Mesenchymal stem cell (in vitro differentiated cells and primary cell): ENCODE measurements at regions not wholly inside any gene's neighbourhood (a gene's known extent, or its start where the extent isn't known, plus 50 kb on each side); places are given as distances from the start of the nearest gene placed in this dataset.
A peak's percentile ranks its signal among the peaks of the same experiment; 100 is the strongest.
"Not testable (repeated sequence)": the region's sequence is repeated elsewhere in the genome, so short reads cannot be mapped to it uniquely, and the experiment has no call there.

Source experiments
- DNase-seq: peaks from one replicate; pipeline ENCODE4 v3.0.0-alpha.2; 2013
- H2AFZ ChIP-seq: one replicate; pipeline ENCODE4 v1.6.1; 2013; ENCODE audit warnings: low read depth, mild to moderate bottlenecking, control low read depth, inconsistent platforms, low read length, moderate library complexity
- H2AK5ac ChIP-seq: 2 replicates; pipeline ENCODE4 v1.6.1; 2013; ENCODE audit warnings: low read length, moderate library complexity, mild to moderate bottlenecking, inconsistent platforms; ENCODE audit not compliant: severe bottlenecking
- H2BK120ac ChIP-seq: one replicate; pipeline ENCODE4 v1.6.1; 2013; ENCODE audit warnings: low read depth, mild to moderate bottlenecking, inconsistent platforms, low read length, moderate library complexity
- H2BK12ac ChIP-seq, 2 experiments: one replicate each; pipeline ENCODE4 v1.6.1; 2013; ENCODE audit warnings: inconsistent platforms in 2 of 2, low read length in 2 of 2, mild to moderate bottlenecking in 2 of 2, moderate library complexity in 2 of 2, control low read depth in 1 of 2
- H2BK15ac ChIP-seq: one replicate; pipeline ENCODE4 v1.6.1; 2013; ENCODE audit warnings: mild to moderate bottlenecking, low read depth, inconsistent platforms; ENCODE audit not compliant: poor library complexity, severe bottlenecking
- H2BK5ac ChIP-seq: 2 replicates; pipeline ENCODE4 v1.6.1; 2013; ENCODE audit warnings: low read depth, mild to moderate bottlenecking, low read length, control low read depth, inconsistent platforms; ENCODE audit not compliant: poor library complexity, severe bottlenecking
- H3K14ac ChIP-seq, 2 experiments: one replicate each; pipeline ENCODE4 v1.6.1; 2013; ENCODE audit warnings: inconsistent platforms in 2 of 2, low read length in 2 of 2, control low read depth in 1 of 2, mild to moderate bottlenecking in 1 of 2, moderate library complexity in 1 of 2
- H3K18ac ChIP-seq, 2 experiments: one replicate each; pipeline ENCODE4 v1.6.1; 2013; ENCODE audit warnings: inconsistent platforms in 2 of 2, low read length in 2 of 2, control low read depth in 1 of 2, low read depth in 1 of 2, mild to moderate bottlenecking in 1 of 2
- H3K23ac ChIP-seq, 2 experiments: one replicate each; pipeline ENCODE4 v1.6.1; 2013; ENCODE audit warnings: inconsistent platforms in 2 of 2, low read length in 2 of 2, mild to moderate bottlenecking in 2 of 2, moderate library complexity in 2 of 2, control low read depth in 1 of 2
- H3K27ac ChIP-seq: 2 replicates; pipeline ENCODE4 v1.5.1; 2013; ENCODE audit warnings: mild to moderate bottlenecking, moderate library complexity, low read length, control low read depth, inconsistent platforms; ENCODE audit not compliant: poor library complexity, severe bottlenecking
- H3K27me3 ChIP-seq, 2 experiments: 2 replicates each; pipeline versions ENCODE4 v1.6.1 to v1.7.0; 2013; ENCODE audit warnings: low read length in 2 of 2, mild to moderate bottlenecking in 2 of 2, moderate library complexity in 2 of 2, control low read depth in 1 of 2, inconsistent platforms in 1 of 2; ENCODE audit not compliant: control insufficient read depth in 1 of 2, insufficient read depth in 1 of 2
- H3K36me3 ChIP-seq, 2 experiments: 2 replicates each; pipeline versions ENCODE4 v1.6.1 to v1.7.0; 2013; ENCODE audit warnings: low read length in 2 of 2, control low read depth in 1 of 2, inconsistent platforms in 1 of 2, low read depth in 1 of 2, mild to moderate bottlenecking in 1 of 2; ENCODE audit not compliant: insufficient read depth in 2 of 2, control insufficient read depth in 1 of 2
- H3K4ac ChIP-seq, 2 experiments: one replicate each; pipeline ENCODE4 v1.6.1; 2013; ENCODE audit warnings: inconsistent platforms in 2 of 2, low read length in 2 of 2, mild to moderate bottlenecking in 2 of 2, moderate library complexity in 2 of 2, control low read depth in 1 of 2, low read depth in 1 of 2
- H3K4me1 ChIP-seq: 2 replicates; pipeline ENCODE4 v1.6.1; 2013; ENCODE audit warnings: low read depth, low read length, control low read depth; ENCODE audit not compliant: control insufficient read depth, insufficient read depth
- H3K4me2 ChIP-seq: 2 replicates; pipeline ENCODE4 v1.6.1; 2013; ENCODE audit warnings: low read length, mild to moderate bottlenecking, inconsistent platforms; ENCODE audit not compliant: poor library complexity, severe bottlenecking
- H3K4me3 ChIP-seq, 2 experiments: 2 replicates each; pipeline versions ENCODE4 v1.5.1 to v1.7.0; 2013; ENCODE audit warnings: low read length in 2 of 2, mild to moderate bottlenecking in 2 of 2, control low read depth in 1 of 2, low read depth in 1 of 2; ENCODE audit not compliant: insufficient read depth in 1 of 2
- H3K79me1 ChIP-seq: replicated peaks from 2 replicates; pipeline ENCODE4 v1.6.1; 2013; ENCODE audit warnings: mild to moderate bottlenecking, control low read depth, low read length, inconsistent platforms; ENCODE audit not compliant: poor library complexity, severe bottlenecking
- H3K9ac ChIP-seq: 2 replicates; pipeline ENCODE4 v1.7.0; 2013; ENCODE audit warnings: mild to moderate bottlenecking, low read length, moderate library complexity
- H3K9me3 ChIP-seq: 2 replicates; pipeline ENCODE4 v1.7.0; 2013; ENCODE audit warnings: mild to moderate bottlenecking, low read length; ENCODE audit not compliant: control insufficient read depth
- H4K8ac ChIP-seq: one replicate; pipeline ENCODE4 v1.6.1; 2013; ENCODE audit warnings: inconsistent platforms, mild to moderate bottlenecking, low read length, moderate library complexity
- H4K91ac ChIP-seq: one replicate; pipeline ENCODE4 v1.6.1; 2013; ENCODE audit warnings: mild to moderate bottlenecking, low read length, inconsistent platforms
- WGBS: methylation state at CpG from one replicate; pipeline ENCODE4 v1.1.7; 2013; ENCODE audit warnings: mixed read lengths; 5-methylcytosine and 5-hydroxymethylcytosine counted together

DNA sequence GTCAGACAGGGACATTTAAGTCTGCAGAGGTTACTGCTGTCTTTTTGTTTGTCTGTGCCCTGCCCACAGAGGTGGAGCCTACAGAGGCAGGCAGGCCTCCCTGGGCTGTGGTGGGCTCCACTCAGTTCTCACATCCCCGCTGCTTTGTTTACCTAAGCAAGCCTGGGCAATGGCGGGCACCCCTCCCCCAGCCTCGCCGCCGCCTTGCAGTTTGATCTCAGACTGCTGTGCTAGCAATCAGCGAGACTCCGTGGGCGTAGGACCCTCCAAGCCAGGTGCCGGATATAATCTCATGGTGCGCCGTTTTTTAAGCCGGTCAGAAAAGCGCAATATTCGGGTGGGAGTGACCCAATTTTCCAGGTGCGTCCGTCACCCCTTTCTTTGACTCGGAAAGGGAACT is 264.3 kb upstream of the KYNU start:
- H3K4me3 ChIP-seq, H2AK5ac ChIP-seq, H3K4me1 ChIP-seq, H3K18ac ChIP-seq, DNase-seq, H2BK5ac ChIP-seq, H3K4me2 ChIP-seq, H3K9me3 ChIP-seq, H2BK15ac ChIP-seq, H3K23ac ChIP-seq, H3K36me3 ChIP-seq, H2BK12ac ChIP-seq, H3K27ac ChIP-seq, H2BK120ac ChIP-seq, H3K79me1 ChIP-seq, H3K4ac ChIP-seq, H2AFZ ChIP-seq, H4K8ac ChIP-seq, H3K14ac ChIP-seq, H4K91ac ChIP-seq, H3K9ac ChIP-seq, H3K27me3 ChIP-seq: not testable (repeated sequence)
- 77% methylated on average over 13 of the region's 17 CpGs for WGBS

DNA sequence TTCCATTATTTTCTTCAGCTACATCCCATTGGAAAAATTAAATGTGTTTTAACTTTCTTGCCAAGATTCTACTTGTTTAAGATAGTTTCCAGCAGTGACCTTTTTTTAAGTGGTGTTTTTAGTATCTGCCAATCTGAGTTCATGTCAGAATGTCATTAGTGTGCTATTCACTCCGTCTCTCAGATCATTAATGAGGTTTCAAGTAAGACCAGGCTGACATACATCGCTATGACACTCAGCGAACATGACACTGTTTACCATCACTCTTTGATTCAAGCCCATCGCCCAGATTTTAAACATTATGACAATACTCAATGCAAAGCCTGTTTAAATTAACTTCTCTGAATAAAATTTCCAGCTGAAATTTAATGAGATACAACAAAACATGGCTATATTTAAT is 272.0 kb upstream of the KYNU start:
- Histone ChIP-seq H2BK5ac (no peak overlapping the region), H3K4me2 (no peak overlapping the region), H3K36me3 (no peaks in the 10 kb centered on the region), H4K8ac (no peak overlapping the region), H3K9me3 (no peaks in the 10 kb centered on the region), H2BK15ac (no peak overlapping the region), H3K27ac (no peak overlapping the region), H3K23ac (no peak overlapping the region), H3K18ac (no peak overlapping the region), H2BK120ac (no peak overlapping the region), H2BK12ac (no peak overlapping the region), H3K27me3 (no peaks in the 10 kb centered on the region), H2AFZ (no peak overlapping the region), H3K79me1 (no peaks in the 10 kb centered on the region), H3K14ac (no peak overlapping the region), H2AK5ac (no peak overlapping the region), H3K4me3 (no peak overlapping the region), H3K4ac (no peak overlapping the region), H3K4me1 (no peaks in the 10 kb centered on the region), H4K91ac (no peak overlapping the region), H3K9ac (no peak overlapping the region)
- no peak for DNase-seq
- WGBS: 68% methylated on average over 4 of the region's 4 CpGs

DNA sequence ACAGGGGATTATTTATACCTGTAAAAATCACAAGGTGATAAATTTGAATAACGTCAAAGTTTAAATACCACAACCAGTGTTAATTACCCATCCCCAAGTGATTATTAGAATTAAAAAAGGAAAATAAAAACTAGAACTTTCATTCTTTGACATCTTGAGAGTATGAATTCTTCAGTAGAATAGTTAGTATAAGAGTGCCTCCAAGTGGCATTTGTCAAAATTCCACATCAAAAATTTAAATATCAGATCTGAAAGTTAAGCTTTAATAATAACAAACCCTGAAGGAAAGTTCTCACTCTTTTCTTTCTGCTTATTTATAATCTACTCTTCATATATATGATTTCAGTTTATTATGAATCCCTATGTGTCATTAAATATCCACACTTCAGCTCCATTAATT is 273.7 kb upstream of the KYNU start:
- WGBS: no CpG with 5 or more reads among the region's 1 CpG
- Histone ChIP-seq H4K91ac (no peak overlapping the region), H2BK12ac (no peak overlapping the region), H3K27ac (no peak overlapping the region), H3K9ac (no peak overlapping the region), H3K4me3 (no peak overlapping the region), H3K9me3 (no peaks in the 10 kb centered on the region), H3K4ac (no peak overlapping the region), H3K14ac (no peak overlapping the region), H3K23ac (no peak overlapping the region), H3K79me1 (no peaks in the 10 kb centered on the region), H3K18ac (no peak overlapping the region), H4K8ac (no peak overlapping the region), H3K27me3 (no peaks in the 10 kb centered on the region), H2BK5ac (no peak overlapping the region), H2BK15ac (no peak overlapping the region), H2BK120ac (no peak overlapping the region), H2AK5ac (no peak overlapping the region), H3K4me1 (peaks cover under 1% of the 10 kb centered on the region), H3K4me2 (no peak overlapping the region), H2AFZ (no peak overlapping the region), H3K36me3 (no peaks in the 10 kb centered on the region)
- DNase-seq: peak; percentile 35

DNA sequence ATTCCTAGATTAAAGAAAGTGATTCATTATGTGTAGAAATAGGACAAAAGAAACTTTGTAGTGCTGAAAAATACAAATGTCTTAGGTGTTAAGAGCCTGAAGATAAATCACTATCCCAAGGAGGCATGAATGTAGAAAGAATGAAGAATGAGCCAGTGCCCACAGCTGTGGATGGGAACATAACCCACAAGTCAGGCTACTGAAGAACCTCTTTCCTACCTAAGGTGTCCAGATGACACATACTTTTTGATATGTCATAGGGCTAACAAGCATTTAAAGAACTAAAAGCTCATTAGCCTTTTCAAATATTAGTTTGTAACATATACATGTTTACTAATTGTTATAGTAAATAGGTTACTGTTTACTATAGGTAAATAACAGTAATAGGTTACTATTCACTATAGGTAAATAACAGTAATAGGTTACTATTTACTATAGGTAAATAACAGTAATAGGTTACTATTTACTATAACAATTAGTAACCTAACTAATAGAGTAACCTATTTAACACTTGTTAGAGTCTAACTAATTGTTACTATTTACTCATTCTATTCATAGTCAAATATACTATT is 275.0 kb upstream of the KYNU start:
- no peak for DNase-seq
- H3K27me3 ChIP-seq: no peaks in the 10 kb centered on the region
- H3K4ac ChIP-seq: no peak overlapping the region
- H2AK5ac ChIP-seq: no peak overlapping the region
- no peak overlapping the region for H2BK120ac ChIP-seq
- H2BK5ac ChIP-seq: no peak overlapping the region
- H3K14ac ChIP-seq: no peak overlapping the region
- no peak overlapping the region for H3K4me2 ChIP-seq
- H3K9me3 ChIP-seq: no peaks in the 10 kb centered on the region
- no peak overlapping the region for H4K91ac ChIP-seq
- no peak overlapping the region for H2BK15ac ChIP-seq
- H2BK12ac ChIP-seq: no peak overlapping the region
- no peak overlapping the region for H3K9ac ChIP-seq
- H2AFZ ChIP-seq: no peak overlapping the region
- H3K36me3 ChIP-seq: no peaks in the 10 kb centered on the region
- H3K79me1 ChIP-seq: no peaks in the 10 kb centered on the region
- H3K4me3 ChIP-seq: no peak overlapping the region
- H4K8ac ChIP-seq: no peak overlapping the region
- no peak overlapping the region for H3K27ac ChIP-seq
- H3K4me1 ChIP-seq: peaks cover 2% of the 10 kb centered on the region
- H3K23ac ChIP-seq: no peak overlapping the region
- no peak overlapping the region for H3K18ac ChIP-seq
